GM18909 (cell line): ENCODE measurements at regions not wholly inside any gene's neighbourhood (a gene's known extent, or its start where the extent isn't known, plus 50 kb on each side); places are given as distances from the start of the nearest gene placed in this dataset.
"Not testable (repeated sequence)": the region's sequence is repeated elsewhere in the genome, so short reads cannot be mapped to it uniquely, and the experiment has no call there.

Source experiments
- ATAC-seq: cut with Tn5 transposase; IDR thresholded peaks from one replicate; pipeline ENCODE4 v1.9.1; 2021; ENCODE audit warnings: mild to moderate bottlenecking; ENCODE audit not compliant: unreplicated experiment, poor library complexity

DNA sequence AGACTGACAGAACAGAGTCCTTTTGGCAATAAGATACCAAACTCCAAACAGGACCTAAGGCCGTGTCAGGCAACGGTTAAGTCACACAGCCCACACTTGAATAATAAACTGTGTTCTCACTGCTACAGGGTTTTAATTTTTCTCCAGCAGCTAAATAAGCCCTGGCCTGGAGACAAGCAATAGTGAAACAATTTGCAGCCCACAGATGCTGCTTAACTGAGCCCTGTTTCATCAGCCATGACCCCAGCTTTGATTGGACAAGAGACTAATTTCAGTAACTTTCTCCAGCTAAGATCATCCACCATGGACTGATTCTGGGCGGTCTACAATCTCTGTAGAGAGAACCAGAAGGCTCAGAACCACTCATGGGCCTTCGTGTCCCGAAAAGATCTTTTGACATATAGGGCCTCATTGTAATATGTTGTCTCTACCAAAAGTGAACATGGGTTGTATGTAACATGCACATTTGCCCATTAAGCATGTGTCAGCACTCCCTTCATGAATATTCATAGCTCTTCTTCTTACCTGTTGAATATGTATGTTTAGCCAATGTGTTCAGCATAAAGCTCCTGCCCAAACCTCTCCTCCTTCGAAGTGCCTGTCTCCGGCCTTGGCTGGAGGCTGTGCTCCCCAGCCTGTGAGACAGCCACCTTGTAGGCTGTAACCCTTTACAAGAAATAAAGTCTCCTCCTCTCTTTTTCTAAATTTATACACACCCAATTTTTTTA, 223.1 kb upstream of the AKR1E2 start:
- ATAC-seq = no peak

GRCh38 chr10:4599471-4599870, 226.5 kb upstream of the AKR1E2 start:
- no peak for ATAC-seq

- not testable (repeated sequence) for ATAC-seq
These were observed 228.1 kb upstream of the AKR1E2 start for GRCh38 chr10:4597898-4598297.

DNA sequence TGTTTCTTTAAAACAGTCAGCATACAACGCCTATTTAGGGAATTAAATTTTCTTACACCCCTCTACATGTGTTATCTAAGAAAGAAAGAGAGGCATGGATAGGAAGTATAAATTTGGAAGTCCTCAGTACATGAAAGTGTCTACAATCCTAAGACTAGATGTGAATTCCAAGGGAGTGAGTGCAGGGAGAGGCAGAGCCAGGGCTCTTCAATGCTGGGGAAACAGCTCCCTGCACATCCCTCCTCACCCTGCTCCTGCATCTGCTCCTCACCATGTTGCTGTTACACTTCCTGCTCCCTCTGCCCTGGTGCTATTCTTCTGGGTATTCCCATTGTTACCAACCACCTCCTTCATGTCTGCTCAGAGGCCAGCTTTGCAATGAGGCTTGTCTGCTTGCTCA, 229.1 kb upstream of the AKR1E2 start:
- ATAC-seq = no peak

DNA sequence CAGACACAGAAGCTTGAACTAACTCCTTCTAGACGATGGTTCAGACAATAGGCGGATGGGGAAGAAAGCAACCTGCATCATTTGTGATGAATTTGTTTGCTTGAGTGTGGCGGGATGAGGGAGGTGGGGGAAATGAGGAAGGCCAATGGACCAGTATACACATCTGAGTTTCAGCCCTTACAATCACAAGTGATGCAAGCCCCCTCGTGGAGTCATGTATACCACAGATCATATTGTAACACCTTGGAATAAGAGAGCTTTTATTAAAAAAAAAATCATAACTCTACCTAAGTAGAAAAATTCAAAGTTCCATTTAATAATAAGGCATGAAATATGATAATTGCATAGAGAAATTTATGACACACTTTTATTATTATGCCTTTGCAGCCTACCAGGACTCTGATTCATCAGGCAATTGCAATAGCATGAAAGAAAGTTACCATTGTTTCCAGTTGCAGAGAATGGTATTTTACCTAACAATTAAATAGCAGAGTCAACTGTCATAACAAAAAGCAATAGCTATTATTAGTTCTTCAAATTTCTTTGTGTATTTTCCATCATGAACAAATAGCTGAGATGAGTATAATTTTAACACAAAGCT, 230.2 kb upstream of the AKR1E2 start:
- no peak for ATAC-seq

GRCh38 chr10:4590807-4591206, 235.2 kb upstream of the AKR1E2 start:
- no peak for ATAC-seq

- no peak for ATAC-seq
These were observed 237.2 kb upstream of the AKR1E2 start for GRCh38 chr10:4588824-4589223.

DNA sequence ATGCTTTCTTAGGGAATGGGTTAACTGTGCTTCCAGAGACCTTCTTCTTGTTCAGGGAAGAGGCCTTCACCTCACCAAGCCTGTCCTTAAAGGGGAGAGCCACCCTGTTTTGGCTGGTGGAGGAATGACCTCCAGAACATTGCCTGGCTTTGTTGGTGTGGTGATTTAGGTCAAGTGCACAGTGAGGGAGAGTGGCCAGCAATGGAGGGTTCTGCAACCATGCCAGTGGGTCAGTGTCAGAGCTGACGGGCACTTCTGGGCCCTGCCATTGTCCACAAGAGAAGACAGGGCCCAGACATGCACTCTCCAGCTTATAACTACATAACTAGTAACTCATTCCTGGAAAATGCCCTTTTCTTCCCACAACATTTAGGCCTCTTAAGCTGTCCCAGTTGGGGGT, 238.5 kb upstream of the AKR1E2 start:
- no peak for ATAC-seq

GRCh38 chr10:4586776-4587175, 239.2 kb upstream of the AKR1E2 start:
- no peak for ATAC-seq

GRCh38 chr10:4581929-4582328, 244.1 kb upstream of the AKR1E2 start:
- ATAC-seq = no peak

DNA sequence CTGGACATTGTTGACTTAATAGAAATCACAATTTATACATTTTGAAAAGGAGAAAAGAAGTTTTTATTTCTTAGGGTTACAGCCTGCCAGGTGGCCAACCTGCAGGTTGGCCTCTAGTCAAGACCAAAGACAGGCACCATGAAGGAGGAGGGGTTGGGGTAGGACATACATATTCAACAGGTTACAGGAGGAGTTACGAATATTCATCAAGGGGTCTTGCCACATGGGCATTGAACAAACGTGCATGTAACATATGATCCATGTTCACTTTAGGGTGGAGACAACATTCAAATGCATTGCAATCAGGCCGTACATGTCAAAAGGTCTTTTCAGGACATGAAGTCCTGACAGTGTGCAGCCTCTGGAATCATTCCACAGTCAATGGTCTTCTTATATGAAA, 246.2 kb upstream of the AKR1E2 start:
- ATAC-seq = no peak

DNA sequence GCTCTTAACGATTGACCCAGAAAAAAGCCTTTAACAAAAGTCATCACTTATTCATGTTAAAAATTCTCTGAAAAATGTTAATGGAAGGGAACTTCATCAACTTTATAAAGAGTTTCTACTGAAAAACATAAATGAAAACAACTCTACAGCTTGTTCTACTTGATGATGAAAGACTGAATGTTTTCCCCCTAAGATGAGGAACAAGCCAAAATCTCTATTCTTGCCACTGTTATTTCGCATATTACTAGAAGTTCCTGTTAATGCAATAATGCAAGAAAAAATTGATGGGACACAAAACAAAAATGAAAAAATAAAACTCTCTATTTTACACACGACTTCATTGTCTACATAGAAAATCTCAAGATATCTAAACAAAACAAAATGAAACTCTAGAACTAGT, 249.8 kb upstream of the AKR1E2 start:
- no peak for ATAC-seq

GRCh38 chr10:4569151-4569550, 256.9 kb upstream of the AKR1E2 start:
- ATAC-seq = no peak

- no peak for ATAC-seq
These were observed 257.3 kb upstream of the AKR1E2 start for GRCh38 chr10:4568731-4569130.

DNA sequence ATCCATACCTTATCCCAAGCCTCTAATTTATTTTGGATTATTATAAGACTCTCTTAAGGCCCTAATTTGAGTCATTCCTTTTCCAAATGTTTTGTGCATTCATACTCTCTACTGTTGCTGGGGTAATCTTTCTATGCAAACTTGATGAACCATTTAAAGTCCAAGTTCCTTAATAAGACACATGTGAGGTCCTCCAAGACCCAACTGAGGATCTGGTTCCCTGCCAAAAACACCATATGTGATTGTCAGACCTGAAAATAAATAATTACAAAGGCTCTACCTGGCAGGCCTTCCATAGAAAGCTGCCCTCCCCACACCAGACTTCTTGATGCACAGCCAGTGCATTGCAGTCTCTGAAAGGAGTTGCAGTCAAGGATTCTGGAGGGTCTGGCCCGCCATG, 257.9 kb upstream of the AKR1E2 start:
- no peak for ATAC-seq

GRCh38 chr10:4567637-4568036, 258.4 kb upstream of the AKR1E2 start:
- ATAC-seq = no peak

- ATAC-seq = no peak
These were observed 260.0 kb upstream of the AKR1E2 start for GRCh38 chr10:4566011-4566410.

GRCh38 chr10:4561296-4561695, 264.7 kb upstream of the AKR1E2 start:
- no peak for ATAC-seq

DNA sequence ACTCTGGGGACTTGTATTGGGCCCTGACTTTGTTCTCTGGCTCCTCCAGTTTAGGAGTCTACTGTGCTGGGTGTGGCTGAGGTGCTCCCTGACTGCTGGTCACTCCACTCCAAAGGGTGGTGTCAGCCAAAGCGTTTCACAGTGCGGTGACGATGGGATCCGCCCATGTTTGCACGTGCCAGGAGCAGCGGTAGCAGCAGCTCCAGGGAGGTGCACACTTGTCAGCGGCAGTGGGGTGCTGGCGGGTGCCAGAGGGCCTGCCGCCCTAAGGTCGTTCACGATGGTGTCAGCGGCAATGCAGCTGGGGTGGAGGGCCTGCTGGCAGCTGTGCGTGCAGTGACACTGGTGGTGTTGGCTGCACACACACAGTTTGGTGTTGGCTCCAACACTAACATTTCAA, 268.5 kb upstream of the AKR1E2 start:
- ATAC-seq = no peak

GRCh38 chr10:4556527-4556926, 269.5 kb upstream of the AKR1E2 start:
- no peak for ATAC-seq

- ATAC-seq = no peak
These were observed 270.1 kb upstream of the AKR1E2 start for GRCh38 chr10:4555920-4556319.

DNA sequence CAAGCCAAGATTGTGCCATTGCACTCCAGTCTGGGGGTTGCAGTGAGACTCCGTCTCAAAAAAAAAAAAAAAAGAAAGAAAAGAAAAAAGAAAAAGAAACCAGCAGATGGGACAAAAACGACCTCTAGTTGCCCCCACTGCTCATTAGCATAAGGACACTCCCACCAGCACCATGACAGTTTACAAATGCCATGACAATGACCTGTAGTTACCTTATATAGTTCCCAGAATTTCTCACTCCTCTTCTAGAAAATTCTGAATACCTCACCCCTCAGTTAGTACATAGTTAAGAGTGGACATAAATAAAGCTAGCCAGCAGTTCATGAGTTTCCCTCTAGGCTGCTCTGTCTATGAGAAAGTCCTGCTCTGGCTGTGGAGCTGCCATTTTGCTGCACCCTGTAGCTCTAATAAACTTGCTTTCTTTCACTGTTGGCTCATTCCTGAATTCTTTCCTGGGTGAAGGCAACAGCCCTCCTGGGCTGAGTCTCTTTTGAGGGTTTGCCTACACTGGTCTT, 276.8 kb upstream of the AKR1E2 start:
- ATAC-seq = no peak
